T-helper 2 cell treated with Interferon-gamma antibody and Interleukin-4, amounts not matched to agents 5 μg/mL and 100 μg/mL, for 36 hours (primary cell): ENCODE measurements at regions not wholly inside any gene's neighbourhood (a gene's known extent, or its start where the extent isn't known, plus 50 kb on each side); places are given as distances from the start of the nearest gene placed in this dataset.

Experiments
- DNase-seq: peaks from one replicate; pipeline ENCODE4 v3.0.0; 2021; ENCODE audit warnings: low spot score
- H3K27ac Mint-ChIP-seq: one replicate; pipeline ENCODE4 v1.8.0; 2021; ENCODE audit warnings: mild to moderate bottlenecking, mixed read lengths
- H3K27me3 Mint-ChIP-seq: one replicate; pipeline ENCODE4 v1.8.0; 2021; ENCODE audit warnings: low read depth, mixed read lengths
- H3K36me3 Mint-ChIP-seq: one replicate; pipeline ENCODE4 v1.8.0; 2021; ENCODE audit warnings: low read depth, mixed read lengths
- H3K4me1 Mint-ChIP-seq: one replicate; pipeline ENCODE4 v1.8.0; 2021; ENCODE audit warnings: low read depth, mixed read lengths
- H3K4me3 Mint-ChIP-seq: one replicate; pipeline ENCODE4 v1.8.0; 2022; ENCODE audit warnings: mild to moderate bottlenecking, moderate library complexity, mixed read lengths
- H3K9me3 Mint-ChIP-seq: one replicate; pipeline ENCODE4 v1.8.0; 2021; ENCODE audit warnings: mixed read lengths

GRCh38 chr10:70939441-70940003, 51.2 kb upstream of the PCBD1 start:
- Mint-ChIP-seq H3K27ac (no peak overlapping the region), H3K4me3 (no peak overlapping the region), H3K9me3 (no peaks in the 10 kb centered on the region), H3K36me3 (no peaks in the 10 kb centered on the region), H3K27me3 (no peaks in the 10 kb centered on the region), H3K4me1 (no peaks in the 10 kb centered on the region)
- DNase-seq = no peak

GRCh38 chr10:70940834-70941568, 52.6 kb upstream of the PCBD1 start:
- Mint-ChIP-seq H3K36me3 (no peaks in the 10 kb centered on the region), H3K4me1 (no peaks in the 10 kb centered on the region), H3K9me3 (no peaks in the 10 kb centered on the region), H3K27me3 (no peaks in the 10 kb centered on the region), H3K27ac (no peak overlapping the region), H3K4me3 (no peak overlapping the region)
- DNase-seq = no peak

GRCh38 chr10:70942125-70942524, 53.8 kb upstream of the PCBD1 start:
- H3K4me1 Mint-ChIP-seq = no peaks in the 10 kb centered on the region
- H3K9me3 Mint-ChIP-seq = no peaks in the 10 kb centered on the region
- H3K27me3 Mint-ChIP-seq = no peaks in the 10 kb centered on the region
- no peak overlapping the region for H3K27ac Mint-ChIP-seq
- DNase-seq = no peak
- H3K4me3 Mint-ChIP-seq = no peak overlapping the region
- H3K36me3 Mint-ChIP-seq = no peaks in the 10 kb centered on the region

DNA sequence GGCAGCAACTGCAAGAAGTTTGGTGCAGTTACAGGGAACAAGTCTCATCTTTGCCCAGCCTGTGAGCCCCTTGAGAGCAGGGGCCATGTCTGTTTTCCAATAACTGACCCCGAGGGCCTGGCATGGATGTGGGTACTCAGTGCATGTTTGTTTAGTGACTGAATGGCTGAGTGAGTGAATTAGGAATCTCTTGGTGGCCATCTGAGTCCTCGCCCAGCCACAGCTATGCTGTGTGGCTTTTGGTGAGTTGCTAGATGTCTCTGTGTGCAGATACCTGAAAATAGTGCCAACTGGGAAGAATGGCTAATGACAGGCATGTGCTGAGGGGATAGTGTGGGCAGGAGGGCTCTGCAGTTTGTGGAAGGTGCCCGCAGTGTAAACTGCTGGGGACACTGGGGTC, 54.4 kb upstream of the PCBD1 start:
- Mint-ChIP-seq H3K4me1 (no peaks in the 10 kb centered on the region), H3K27me3 (no peaks in the 10 kb centered on the region), H3K4me3 (no peak overlapping the region), H3K9me3 (no peaks in the 10 kb centered on the region), H3K36me3 (no peaks in the 10 kb centered on the region), H3K27ac (no peak overlapping the region)
- DNase-seq = no peak

DNA sequence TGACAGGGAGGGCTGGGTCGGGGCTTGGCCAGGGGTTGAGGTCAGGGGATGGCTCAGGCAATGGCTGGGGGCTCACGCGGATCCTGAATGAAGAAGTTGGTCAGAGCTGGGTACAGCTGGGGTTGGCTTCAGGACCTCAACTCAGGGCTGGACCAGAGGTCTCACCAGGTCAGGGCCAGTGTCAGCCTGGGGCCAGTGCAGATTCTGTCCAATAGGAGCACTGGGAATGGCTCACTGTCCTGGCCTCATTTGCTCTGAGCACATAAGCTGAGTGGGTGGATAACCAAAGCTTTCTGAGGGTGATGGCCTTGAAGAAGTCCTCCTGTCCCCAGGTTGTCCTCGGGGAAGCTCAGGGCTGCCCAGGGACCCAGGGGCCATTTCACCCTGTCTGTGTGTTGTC, 54.9 kb upstream of the PCBD1 start:
- H3K4me1 Mint-ChIP-seq = no peaks in the 10 kb centered on the region
- DNase-seq = no peak
- no peaks in the 10 kb centered on the region for H3K9me3 Mint-ChIP-seq
- no peaks in the 10 kb centered on the region for H3K27me3 Mint-ChIP-seq
- H3K36me3 Mint-ChIP-seq = no peaks in the 10 kb centered on the region
- H3K27ac Mint-ChIP-seq = no peak overlapping the region
- H3K4me3 Mint-ChIP-seq = no peak overlapping the region

DNA sequence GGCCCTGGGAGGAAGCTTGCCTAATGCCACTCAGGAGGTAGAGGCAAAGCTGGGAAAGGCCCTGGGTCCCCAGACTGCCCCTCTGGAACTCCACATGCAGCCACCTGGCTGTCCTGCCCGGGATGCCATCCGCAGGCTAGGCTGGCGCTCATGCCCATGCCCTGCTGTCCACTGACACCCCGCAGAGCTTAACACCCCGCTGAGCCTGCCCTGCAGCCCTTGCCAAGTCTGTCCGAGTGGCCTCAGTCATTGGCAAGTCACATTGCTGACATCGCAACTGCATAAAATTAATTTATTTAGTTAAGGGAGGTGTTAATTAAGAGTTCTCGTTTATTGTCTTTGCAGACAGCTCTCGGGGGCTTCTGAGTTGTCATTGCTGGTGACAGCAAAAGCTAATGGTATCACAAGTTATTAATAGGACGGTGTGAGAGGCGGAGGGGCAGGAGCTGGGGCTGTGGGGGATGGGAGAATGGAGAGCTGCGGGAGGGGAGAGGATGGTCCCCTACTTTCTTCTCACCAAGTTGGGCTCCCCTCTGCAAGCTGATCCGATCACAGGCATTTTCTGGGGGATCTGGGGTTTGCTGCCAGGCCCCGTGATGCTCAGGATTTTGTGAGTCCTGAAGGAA, 55.6 kb upstream of the PCBD1 start:
- H3K4me1 Mint-ChIP-seq = no peaks in the 10 kb centered on the region
- H3K4me3 Mint-ChIP-seq = no peak overlapping the region
- no peak for DNase-seq
- no peaks in the 10 kb centered on the region for H3K9me3 Mint-ChIP-seq
- H3K36me3 Mint-ChIP-seq = no peaks in the 10 kb centered on the region
- H3K27me3 Mint-ChIP-seq = no peaks in the 10 kb centered on the region
- H3K27ac Mint-ChIP-seq = no peak overlapping the region

DNA sequence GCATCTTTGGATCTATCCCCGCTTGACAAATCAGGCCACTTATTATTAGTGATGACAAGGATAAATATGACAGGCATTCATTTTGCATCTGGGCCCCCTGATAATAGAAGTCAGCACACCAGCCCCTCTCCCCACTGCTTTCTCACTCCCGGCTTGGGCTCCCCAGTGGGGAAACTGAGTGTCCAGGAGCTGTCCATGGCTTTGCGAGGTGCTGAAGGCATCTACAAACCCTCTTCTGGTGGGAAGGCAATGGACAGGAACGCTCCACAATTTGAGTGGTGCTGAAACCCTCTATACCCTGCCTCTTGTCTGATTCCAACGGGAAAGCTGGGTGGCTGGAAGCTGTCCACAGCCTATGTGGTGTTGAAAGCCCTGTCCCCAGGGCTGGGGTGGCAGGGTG, 61.7 kb upstream of the PCBD1 start:
- peaks cover 5% of the 10 kb centered on the region for H3K27me3 Mint-ChIP-seq
- DNase-seq = no peak
- H3K9me3 Mint-ChIP-seq = no peaks in the 10 kb centered on the region
- H3K4me1 Mint-ChIP-seq = no peaks in the 10 kb centered on the region
- H3K4me3 Mint-ChIP-seq = no peak overlapping the region
- H3K27ac Mint-ChIP-seq = no peak overlapping the region
- H3K36me3 Mint-ChIP-seq = no peaks in the 10 kb centered on the region

DNA sequence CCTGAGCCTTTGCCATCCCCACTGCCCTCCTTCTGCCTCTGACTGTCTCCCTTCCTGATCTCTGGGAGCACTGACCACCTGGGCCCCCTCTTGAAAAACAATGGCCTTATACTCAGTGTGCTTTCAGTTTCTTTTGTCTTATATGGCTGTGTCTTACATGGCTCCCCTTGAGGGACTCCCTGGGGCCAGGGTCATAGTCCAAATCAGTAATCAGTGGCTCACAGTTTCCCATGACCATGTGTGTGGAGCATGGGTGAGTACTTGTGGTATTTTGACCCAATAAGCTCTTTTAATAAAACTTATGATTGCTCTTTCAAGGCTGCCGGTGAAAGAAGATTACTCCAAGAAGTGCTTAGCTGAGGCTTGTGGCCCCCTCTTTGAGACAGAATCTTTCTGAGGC, 62.4 kb upstream of the PCBD1 start:
- no peaks in the 10 kb centered on the region for H3K36me3 Mint-ChIP-seq
- no peaks in the 10 kb centered on the region for H3K4me1 Mint-ChIP-seq
- no peak overlapping the region for H3K27ac Mint-ChIP-seq
- no peak overlapping the region for H3K4me3 Mint-ChIP-seq
- no peaks in the 10 kb centered on the region for H3K9me3 Mint-ChIP-seq
- H3K27me3 Mint-ChIP-seq = peaks cover 5% of the 10 kb centered on the region
- no peak for DNase-seq

- Mint-ChIP-seq H3K4me1 (no peaks in the 10 kb centered on the region), H3K36me3 (no peaks in the 10 kb centered on the region), H3K9me3 (no peaks in the 10 kb centered on the region), H3K4me3 (no peak overlapping the region), H3K27me3 (peaks cover 5% of the 10 kb centered on the region), H3K27ac (no peak overlapping the region)
- DNase-seq = no peak
Observed at GRCh38 chr10:70952401-70952800, 64.0 kb upstream of the PCBD1 start.

DNA sequence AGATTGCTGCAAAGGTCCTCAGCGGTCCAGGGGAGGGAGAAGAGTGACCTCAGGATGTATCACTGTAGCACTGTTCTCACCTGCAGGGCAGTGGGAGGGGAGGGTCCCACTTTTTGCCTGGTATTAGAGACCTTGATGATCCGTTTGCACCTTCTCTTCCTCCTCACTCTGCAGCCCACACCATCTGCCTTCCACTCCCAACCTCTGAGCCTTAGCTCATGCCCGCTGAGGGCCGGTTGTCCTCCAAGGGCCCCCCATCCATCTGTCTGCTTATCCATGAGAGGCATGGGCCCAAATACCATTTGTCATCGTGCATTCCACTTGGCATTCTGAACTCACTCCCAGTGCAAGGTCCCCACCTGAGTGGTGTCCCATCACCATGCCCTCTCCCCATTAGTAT, 64.6 kb upstream of the PCBD1 start:
- H3K9me3 Mint-ChIP-seq = no peaks in the 10 kb centered on the region
- H3K27me3 Mint-ChIP-seq = peaks cover 5% of the 10 kb centered on the region
- no peaks in the 10 kb centered on the region for H3K36me3 Mint-ChIP-seq
- no peaks in the 10 kb centered on the region for H3K4me1 Mint-ChIP-seq
- no peak overlapping the region for H3K4me3 Mint-ChIP-seq
- DNase-seq = no peak
- H3K27ac Mint-ChIP-seq = no peak overlapping the region

GRCh38 chr10:70954381-70955176, 66.2 kb upstream of the PCBD1 start:
- Mint-ChIP-seq H3K4me1 (no peaks in the 10 kb centered on the region), H3K9me3 (no peaks in the 10 kb centered on the region), H3K4me3 (no peak overlapping the region), H3K27ac (no peak overlapping the region), H3K36me3 (no peaks in the 10 kb centered on the region), H3K27me3 (peaks cover 3% of the 10 kb centered on the region)
- no peak for DNase-seq

DNA sequence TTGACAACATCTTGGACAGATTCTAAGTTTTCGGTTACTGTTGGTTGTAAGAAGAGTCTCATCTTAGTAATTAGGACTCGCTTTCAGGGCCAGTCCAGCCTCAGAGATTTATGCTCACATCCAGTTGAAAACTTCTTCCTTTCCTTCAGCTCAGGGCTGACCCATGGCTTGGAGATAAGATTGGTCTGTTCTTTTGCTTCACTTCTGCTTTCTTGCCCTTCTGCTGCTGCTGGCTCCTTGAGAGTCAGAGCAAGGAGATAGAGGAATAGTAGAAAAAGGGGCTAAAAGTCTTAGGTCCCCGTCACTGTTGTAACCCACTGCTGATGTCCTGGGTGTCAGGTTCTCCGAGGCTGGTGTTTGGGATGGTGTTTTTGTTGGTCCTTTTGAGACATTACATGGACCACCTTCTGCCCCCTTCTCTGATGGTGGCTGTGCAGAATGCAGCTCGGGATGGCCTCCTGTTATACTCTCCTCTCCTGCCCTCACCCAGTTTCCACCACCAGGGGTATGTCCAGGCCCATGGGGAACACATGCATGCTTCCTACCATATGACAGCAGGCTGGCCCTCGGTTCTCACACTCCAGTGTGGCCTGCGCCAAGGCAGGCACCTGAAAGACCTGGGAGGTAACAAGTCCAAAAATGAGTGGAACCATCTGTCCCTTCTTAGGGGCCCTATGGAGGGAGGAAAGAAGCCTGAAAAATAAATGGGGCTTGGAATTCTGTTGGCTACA, 67.8 kb upstream of the PCBD1 start:
- H3K27ac Mint-ChIP-seq = no peak overlapping the region
- H3K9me3 Mint-ChIP-seq = no peaks in the 10 kb centered on the region
- no peak for DNase-seq
- H3K36me3 Mint-ChIP-seq = no peaks in the 10 kb centered on the region
- no peak overlapping the region for H3K4me3 Mint-ChIP-seq
- no peaks in the 10 kb centered on the region for H3K27me3 Mint-ChIP-seq
- H3K4me1 Mint-ChIP-seq = no peaks in the 10 kb centered on the region

DNA sequence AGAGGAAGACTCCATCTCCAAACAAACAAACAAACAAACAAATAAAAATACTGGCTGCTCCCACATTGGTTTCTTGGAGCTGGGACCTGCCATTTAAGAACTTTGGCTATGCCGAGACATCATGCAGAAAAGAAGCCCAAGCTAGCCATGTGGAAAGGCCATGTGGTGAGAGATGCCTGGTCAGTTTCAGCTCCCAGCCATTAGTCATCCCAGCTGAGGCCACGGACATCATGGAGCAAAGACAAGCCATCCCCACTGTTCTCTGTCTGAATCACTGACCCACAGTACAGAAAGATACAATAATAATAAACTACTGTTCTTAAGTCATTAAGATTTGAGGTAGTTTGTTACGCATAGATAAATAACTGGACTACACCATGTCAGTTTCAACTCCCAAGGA, 70.0 kb upstream of the PCBD1 start:
- no peak overlapping the region for H3K4me3 Mint-ChIP-seq
- H3K9me3 Mint-ChIP-seq = no peaks in the 10 kb centered on the region
- no peak for DNase-seq
- no peaks in the 10 kb centered on the region for H3K36me3 Mint-ChIP-seq
- no peaks in the 10 kb centered on the region for H3K27me3 Mint-ChIP-seq
- no peak overlapping the region for H3K27ac Mint-ChIP-seq
- H3K4me1 Mint-ChIP-seq = no peaks in the 10 kb centered on the region

DNA sequence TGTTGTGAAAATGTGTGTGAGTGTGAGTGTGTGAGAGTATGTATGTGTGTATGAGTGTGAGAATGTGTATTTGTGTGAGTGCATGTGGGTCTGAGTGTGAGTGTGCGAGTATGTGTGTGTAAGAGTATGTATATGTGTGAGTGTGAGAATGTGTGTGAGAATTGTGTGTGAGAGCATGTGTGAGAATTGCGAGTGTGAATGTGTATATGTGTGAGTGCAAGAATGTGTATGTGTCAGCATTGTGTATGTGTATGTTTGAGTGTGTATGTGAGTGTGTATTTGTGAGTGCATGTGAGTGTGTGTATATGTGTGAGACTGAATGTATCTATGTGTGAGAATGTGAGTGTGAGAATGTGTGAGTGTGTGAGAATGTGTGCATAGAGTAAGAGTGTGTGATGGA, 72.0 kb upstream of the PCBD1 start:
- no peak overlapping the region for H3K4me3 Mint-ChIP-seq
- H3K36me3 Mint-ChIP-seq = no peaks in the 10 kb centered on the region
- no peaks in the 10 kb centered on the region for H3K9me3 Mint-ChIP-seq
- H3K4me1 Mint-ChIP-seq = no peaks in the 10 kb centered on the region
- no peak overlapping the region for H3K27ac Mint-ChIP-seq
- no peaks in the 10 kb centered on the region for H3K27me3 Mint-ChIP-seq
- no peak for DNase-seq
